Stimulated activated CD4-positive, alpha-beta T cell treated with anti-CD3 and anti-CD28 coated beads, Interleukin-1b, Interleukin-23, amount 100 ng/mL, for 24 hours (primary cell): ENCODE measurements at regions not wholly inside any gene's neighbourhood (a gene's known extent, or its start where the extent isn't known, plus 50 kb on each side); places are given as distances from the start of the nearest gene placed in this dataset.
"Not testable (repeated sequence)": the region's sequence is repeated elsewhere in the genome, so short reads cannot be mapped to it uniquely, and the experiment has no call there.

Experiments used
- DNase-seq, 4 experiments: peaks; one replicate each; pipeline ENCODE4 v3.0.0-alpha.2; 2020; ENCODE audit warnings: low read depth in 4 of 4, low spot score in 1 of 4

DNA sequence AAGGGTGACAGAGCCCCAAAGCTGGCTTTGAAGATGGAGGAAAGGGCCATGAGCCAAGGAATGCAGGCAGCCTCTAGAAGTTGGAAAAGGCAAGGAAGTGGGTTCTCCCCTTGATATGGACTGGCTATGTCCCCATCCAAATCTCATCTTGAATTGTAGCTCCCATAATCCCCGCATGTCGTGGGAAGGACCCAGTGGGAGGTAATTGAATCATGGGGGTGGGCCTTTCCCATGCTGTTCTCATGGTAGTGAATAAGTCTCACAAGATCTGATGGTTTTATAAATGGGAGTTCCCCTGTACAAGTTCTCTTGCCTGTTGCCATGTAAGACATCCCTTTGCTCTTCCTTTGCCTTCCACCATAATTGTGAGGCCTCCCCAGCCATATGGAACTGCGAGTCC, 65.0 kb upstream of the NANOS1 start:
- DNase-seq: not testable (repeated sequence)

DNA sequence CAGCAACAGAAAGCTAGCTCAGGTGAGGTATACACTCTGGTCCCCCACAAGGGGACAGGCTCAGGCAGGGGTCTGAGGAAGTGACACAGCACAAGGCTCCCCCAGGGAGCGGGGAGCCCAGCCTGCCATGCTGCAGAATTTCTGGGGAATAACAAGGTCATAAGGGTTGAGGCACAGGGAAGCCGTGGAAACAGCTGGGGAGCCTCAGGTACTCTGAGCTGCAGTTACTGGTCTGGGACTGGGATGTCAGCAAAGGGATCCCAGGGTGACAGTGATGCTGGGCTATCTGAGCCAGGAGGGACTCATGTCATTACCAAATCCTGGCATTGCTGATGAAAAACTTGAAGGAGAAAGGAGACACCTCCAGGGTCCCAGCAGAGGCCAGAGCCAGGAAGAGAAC, 64.4 kb upstream of the NANOS1 start:
- no peak for DNase-seq

DNA sequence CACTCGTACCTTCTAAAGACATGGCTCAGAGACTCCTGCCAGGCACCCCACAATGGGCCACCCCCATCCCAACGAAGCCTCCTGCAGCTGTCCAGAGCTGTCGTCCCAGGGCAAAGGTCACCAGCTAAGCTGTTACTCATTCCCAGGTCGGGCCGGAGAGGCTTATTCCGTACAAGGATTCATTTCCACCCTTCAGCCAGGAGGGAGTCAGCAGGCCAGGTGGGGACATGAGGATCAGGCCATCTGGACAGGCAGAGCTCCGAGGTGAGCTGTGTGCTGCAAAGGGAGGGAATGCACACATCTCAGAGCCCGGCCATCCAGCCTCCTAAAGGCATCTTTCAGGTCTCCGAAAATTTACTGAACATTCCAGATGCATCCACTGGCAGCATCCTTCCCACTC, 63.9 kb upstream of the NANOS1 start:
- no peak for DNase-seq

DNA sequence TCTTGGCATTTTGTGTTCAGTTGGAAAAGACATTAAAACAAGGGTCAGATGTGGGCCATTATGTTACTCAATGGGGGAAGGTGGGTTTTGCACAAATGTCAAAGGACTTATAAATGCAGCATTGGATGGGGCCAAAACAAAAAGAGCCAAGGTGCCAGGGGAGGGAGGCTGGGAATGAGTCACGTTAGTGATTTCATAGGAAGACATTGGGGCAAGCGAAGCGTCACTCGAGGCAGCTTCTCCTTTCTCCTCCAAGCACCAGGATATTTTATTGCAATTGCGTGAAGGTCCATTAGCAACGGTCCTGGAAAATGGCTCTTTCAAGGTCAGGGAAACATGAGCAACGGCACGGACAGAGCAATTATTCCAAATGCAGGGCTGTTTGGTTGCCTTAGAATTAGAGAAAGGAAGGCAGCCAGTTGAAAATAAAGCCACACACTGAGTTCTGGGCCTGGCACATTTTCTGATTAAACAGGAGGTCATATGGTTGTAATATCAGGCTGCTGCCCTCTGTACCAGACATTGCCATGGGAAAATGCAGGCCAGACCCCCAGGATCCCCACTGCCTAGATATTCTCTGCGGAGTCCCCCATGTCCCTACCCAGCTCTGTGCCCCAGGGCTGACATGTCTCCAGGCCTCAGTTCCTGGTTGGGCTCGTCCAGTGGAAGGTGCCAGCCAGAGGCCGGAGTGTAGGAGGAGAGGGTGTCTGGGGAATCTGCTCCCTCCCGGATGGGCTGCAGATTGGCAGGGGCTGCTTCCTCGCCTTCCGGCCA, 63.3 kb upstream of the NANOS1 start:
- no peak for DNase-seq

DNA sequence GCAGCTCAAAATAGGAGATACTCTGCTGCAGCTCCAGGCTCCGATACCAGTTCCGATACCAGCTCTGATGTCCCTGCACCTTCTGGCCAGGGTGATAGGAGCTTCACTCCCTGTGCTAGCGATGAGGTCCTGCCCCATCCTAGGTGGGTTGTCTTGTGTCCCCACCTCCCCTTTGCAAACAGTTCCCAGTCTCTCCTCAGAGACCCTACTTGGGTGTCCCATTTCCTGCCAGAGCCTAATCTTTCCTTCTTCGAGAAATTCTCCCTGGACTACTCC, 62.7 kb upstream of the NANOS1 start:
- DNase-seq: no peak

DNA sequence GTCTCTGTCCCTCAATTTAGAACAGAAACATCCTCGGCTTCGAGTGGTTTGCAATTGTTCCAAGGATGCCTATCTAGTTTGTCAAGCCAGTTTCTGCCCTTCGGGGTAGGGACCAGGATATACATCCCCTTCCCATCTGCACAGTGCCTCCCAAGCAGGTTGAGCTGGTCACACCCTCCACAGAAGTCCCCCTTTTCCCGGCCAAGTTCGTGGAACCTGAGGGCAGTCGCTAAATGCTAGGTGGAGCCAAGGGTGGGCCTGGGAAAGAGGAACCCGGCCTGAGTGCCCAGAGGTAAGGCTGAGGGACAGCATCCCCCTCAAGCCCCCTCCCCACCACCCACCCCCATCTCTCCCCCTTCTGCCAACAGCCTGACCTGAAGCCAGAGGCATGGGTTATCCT, 62.4 kb upstream of the NANOS1 start:
- DNase-seq: no peak

DNA sequence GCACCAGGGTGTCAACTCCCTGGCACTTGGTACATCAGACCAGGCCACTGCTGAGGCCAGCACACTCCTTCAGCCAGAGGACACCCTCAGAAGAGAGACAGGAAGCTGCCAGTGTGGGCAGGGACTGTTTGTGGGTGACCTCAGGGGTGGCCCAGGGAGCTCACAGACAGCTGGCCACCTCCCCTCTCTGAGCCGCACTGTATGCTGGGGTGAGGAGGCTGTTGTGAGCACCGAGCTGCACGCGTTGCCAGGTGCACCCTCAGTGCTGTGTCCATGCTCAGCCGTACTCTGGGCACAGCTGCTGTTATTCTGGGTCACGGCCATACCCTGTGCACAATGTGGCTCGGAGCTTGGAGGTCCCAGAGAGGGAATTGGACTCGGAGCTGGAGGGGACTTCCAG, 61.5 kb upstream of the NANOS1 start:
- no peak for DNase-seq

DNA sequence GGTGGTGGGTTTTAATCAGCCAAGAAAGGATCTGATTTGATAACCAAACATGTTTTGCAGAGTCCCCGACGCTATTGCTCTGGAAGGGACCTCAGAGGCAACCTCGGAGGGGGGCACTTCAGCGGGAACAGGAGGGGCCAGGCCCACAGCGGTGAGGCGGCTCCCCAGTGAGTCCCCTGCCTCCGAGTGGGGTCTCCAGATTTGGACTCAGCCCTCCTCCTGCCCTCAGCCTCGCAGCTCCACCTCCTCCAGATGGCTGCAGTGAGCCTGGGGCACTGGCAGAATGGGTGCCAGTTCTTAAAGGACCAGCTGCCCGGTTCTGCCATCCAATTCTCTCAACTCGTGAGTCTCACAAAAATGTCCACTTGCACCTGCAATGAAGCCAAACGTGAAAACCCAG, 61.0 kb upstream of the NANOS1 start:
- no peak for DNase-seq

DNA sequence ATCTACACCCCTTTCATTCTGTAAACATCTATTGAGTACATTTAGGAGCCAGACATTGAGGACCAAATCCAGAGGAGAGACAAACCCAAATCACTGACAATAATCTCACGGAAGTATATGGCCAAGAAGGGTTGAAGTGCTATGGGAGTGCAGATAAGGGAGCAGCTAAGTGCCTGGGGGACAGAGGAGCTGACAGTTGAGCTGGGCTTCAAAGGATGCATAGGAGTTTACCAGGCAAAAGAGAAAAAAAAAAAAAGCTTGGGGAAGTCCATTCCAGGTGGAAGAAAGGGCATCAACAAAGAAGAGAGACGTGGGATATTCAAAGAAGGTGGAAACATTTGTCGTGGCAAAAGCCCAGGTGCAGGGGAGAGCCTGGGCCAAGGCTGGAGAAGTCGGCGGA, 60.5 kb upstream of the NANOS1 start:
- DNase-seq: no peak

DNA sequence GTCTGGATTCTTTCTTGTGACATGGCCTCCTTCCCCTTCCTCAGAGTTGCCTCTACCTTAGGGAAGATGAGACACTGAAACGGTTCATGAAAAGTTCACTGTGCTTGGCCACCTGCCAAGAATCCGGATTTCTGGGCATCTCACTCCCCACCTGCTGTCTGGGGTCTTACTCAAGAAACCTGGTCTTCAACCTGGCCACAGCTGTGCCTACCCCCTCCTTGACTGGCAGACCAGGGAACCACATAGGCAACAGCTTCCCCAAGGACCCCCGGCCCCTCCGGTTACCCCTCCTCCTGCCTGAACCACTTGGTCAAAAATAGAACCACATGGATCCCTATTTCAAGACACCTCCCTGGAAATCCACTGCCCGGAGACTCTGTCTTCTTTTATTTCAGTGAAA, 58.7 kb upstream of the NANOS1 start:
- no peak for DNase-seq

DNA sequence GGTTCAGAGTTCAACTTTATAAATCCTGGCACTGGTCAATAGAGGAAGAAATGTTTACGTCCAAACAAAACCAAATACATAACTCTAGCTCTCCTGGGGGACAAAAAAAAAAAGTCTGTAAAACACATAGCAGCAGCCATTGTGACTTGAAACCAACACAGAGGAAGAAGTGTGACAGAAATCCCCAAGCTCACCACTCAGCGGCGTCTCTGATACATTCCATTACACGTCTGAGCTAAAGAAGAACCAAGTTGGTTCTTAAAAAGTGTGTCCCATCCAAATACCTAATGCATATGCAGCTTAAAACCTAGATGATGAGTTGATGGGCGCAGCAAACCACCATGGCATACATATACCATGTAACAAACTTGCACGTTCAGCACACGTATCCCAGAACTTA, 58.3 kb upstream of the NANOS1 start:
- DNase-seq: no peak

DNA sequence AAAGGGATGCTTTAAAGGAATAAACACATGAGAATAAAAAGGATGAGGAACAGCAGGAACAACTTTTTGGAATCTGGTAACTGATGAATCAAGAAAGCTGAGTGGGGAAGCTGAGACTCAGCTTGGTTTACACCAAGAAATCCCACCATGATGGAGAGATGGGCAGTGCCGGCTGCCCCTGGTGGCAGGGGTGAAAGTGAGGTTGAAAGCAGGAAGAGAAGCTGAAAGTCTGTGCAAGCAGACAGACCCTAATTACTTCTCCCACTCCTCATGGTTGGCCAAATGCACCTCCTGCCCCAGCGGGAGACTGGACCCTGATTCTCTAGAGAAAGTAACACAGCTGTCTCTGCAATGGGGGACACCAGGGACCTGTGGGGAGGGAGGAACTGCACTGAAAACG, 57.6 kb upstream of the NANOS1 start:
- no peak for DNase-seq

DNA sequence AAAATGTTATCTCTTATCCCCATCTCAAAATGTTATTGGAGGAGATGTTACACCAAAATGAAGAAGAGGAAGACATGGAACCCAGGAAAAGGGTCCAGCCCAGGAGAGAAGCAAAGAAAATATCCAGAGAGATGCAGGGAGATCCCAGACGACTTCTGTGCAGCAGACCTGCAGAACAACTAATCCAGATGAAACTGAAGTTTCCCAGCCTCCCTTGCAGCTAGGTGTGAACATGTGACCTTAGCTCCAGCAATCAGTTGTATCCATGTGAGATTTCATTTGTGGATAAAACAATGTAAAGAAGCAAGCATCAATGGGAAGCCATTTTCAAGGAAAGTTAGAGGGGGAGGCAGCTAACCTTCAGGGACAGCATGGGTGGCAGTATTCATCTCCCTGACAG, 55.8 kb upstream of the NANOS1 start:
- no peak for DNase-seq

DNA sequence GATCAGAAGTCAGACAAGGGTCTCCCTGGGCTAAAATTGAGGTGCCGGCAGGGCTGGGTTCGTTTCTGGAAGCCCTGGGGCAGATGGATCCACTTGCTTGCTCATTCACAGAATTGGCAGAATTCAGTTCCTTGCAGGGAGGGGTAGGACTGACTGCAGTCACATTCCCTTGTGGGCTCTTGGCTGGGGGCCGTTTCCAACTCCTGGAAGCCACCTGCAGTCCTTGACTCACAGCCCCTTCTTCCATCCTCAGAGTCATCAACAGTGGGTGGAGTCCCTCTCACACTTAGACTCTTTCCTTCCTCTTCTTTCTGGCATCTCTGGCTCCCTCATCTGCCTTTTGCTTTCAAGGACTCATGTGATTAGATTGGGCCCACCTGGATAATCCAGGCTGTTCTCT, 54.6 kb upstream of the NANOS1 start:
- DNase-seq: no peak

DNA sequence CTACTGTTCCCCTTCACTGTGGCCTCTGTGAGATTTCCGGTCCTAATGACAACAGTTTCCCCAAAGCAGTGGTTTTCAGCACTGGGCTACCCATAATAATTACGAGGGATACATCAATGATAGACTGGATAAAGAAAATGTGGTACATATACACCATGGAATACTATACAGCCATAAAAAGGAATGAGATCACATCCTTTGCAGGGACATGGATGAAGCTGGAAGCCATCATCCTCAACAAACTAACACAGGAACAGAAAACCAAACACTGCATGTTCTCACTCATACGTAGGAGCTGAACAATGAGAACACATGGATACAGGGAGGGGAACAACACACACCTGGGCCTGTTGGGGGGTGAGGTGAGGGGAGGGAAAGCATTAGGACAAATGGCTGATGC, 53.3 kb upstream of the NANOS1 start:
- not testable (repeated sequence) for DNase-seq

DNA sequence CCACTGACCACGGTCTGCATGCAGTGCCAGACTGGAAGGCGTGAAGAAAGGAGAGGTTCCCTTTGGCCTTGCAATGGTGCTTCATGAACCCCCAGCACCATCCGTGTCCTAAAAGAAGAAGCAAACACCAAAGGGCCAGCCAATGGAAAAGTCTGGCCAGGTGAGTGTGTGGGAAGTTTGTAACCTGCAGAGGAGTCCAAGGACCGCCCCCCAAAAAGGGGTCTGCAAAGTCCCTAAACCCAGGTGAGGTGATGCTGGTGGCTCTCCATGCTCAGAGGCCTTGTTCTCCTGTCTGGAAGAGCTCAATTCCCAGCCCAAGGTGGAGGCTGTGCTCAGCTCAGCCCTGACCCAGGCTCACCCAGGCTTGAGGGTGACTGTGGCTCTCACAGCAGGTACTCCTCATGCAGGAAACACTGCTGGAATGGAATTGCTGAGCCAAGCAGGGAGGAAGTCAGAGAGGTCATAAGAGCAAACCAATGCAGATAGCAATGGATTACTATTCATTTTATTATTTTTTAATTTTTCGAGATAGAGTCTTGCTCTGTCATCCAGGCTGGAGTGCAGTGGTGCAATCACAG, 52.4 kb upstream of the NANOS1 start:
- DNase-seq: no peak

DNA sequence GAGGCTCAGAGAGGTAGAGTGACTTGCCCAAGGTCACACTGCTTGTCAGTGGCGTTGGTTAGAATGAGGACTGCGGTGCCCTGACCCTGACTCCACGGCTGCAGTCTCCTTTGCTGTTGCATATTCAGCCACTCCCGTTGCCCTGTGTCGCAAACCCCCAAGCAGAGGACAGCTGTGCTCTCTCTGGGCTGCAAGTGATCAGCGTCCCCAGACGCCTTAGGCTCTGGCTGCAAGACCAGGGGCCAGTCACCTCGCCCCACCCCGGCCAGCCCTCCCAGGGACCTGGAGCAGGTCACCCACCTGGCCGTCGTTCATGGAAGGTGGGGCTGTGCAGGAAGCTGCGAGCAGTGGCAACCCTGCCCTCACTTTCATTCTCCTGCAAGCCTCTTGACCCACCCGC, 51.7 kb upstream of the NANOS1 start:
- no peak for DNase-seq

DNA sequence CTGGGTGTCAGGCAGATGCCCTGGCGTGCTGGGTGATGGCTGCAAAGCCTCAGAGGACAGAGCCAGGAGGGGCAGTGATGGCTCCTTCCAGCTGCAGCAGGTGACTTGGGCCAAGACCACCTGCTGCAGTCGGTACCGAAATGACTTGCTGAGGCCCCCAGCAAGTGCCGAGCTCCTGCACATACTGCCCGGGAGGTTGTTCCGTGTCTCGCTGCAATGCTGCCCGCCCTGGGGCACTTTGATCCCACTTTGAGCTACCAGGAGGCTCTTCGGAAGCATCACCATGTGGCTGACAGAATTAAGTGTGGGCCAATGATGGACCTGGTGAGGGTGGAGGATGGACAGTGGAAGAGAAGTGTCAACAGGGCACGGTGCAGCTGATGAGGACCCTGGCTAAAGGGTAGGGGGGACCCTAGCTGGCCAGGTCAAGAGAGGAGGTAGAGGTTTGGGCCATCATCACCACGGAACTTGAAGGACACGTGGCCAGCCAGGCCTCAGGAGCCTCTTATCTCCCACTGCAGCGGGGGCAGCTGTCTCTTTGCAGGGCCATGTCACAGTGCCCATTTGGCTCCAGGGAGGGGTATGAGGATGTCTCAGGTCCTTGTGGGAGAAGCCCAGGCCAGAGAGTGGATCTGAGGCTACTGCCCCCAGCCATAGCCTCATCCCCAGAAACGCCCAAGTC, 51.1 kb upstream of the NANOS1 start:
- DNase-seq: no peak

DNA sequence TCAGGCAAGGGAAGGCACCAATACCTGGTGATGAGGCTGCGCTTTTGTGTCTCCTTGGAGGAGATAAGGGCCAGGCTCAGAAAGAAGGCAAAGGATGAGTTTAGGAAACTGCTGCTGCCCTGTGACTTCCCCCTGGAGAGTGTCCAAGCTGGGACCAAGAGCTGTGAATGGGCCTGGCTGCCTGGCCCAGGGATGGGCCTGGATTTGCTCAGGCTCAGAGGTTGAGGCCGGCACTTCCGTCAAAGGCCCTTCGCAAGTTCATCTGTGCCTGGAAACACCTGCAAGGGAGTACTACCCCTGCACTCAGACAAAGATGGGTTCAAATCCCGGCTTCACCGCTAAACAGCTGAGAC, 50.5 kb upstream of the NANOS1 start:
- DNase-seq: no peak

DNA sequence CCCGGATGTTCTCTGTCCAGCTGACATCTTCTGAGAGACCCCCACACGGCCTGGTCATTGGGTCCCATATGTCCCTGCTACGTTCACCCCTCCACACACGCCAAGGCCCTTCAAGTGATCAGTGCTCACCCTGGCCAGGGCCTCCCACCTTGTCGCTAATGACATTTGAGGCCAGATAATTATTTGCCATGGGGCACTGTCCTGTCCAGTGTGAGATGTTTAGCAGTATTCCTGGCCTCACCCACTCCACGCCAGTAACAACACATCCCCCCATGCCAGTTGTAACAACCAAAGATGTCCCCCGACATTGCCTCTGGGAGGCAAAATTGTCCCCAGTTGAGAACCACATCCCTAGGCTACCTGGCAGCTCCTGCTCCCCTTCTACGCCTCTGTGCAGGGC, 49.9 kb upstream of the NANOS1 start:
- DNase-seq: no peak
